ENCODE measurements at regions not wholly inside any gene's neighbourhood (a gene's known extent, or its start where the extent isn't known, plus 50 kb on each side); places are given as distances from the start of the nearest gene placed in this dataset.

GRCh38 chr9:20112205-20112783 is 323.5 kb upstream of the SLC24A2 start:
- H3K27ac ChIP-seq = no peak overlapping the region
- TF ChIP-seq ZFX (IDR thresholded peaks at IDR 0.05) (no peak), CTCF (conservative IDR thresholded peaks at IDR 0.05) (no peak)

- TF ChIP-seq ZFX (IDR thresholded peaks at IDR 0.05) = no peak
- no peak for TF ChIP-seq CTCF (conservative IDR thresholded peaks at IDR 0.05)
- H3K27ac ChIP-seq = no peak overlapping the region
These were observed 322.5 kb upstream of the SLC24A2 start for GRCh38 chr9:20111173-20111843.

GRCh38 chr9:20095430-20096092 is 306.7 kb upstream of the SLC24A2 start:
- TF ChIP-seq CTCF (conservative IDR thresholded peaks at IDR 0.05) (no peak), ZFX (IDR thresholded peaks at IDR 0.05) (no peak)
- H3K27ac ChIP-seq = no peak overlapping the region

- TF ChIP-seq ZFX (IDR thresholded peaks at IDR 0.05) (no peak), CTCF (conservative IDR thresholded peaks at IDR 0.05) (no peak)
- no peak overlapping the region for H3K27ac ChIP-seq
These were observed 303.7 kb upstream of the SLC24A2 start for GRCh38 chr9:20092561-20092960.

- TF ChIP-seq ZFX (IDR thresholded peaks at IDR 0.05) (no peak), CTCF (conservative IDR thresholded peaks at IDR 0.05) (no peak)
- H3K27ac ChIP-seq = no peak overlapping the region
These were observed 298.6 kb upstream of the SLC24A2 start for GRCh38 chr9:20087481-20087880.

GRCh38 chr9:20085842-20086241 is 297.0 kb upstream of the SLC24A2 start:
- H3K27ac ChIP-seq = no peak overlapping the region
- TF ChIP-seq ZFX (IDR thresholded peaks at IDR 0.05) (no peak), CTCF (conservative IDR thresholded peaks at IDR 0.05) (no peak)

GRCh38 chr9:20084125-20084524 is 295.3 kb upstream of the SLC24A2 start:
- TF ChIP-seq CTCF (conservative IDR thresholded peaks at IDR 0.05) (no peak), ZFX (IDR thresholded peaks at IDR 0.05) (no peak)
- no peak overlapping the region for H3K27ac ChIP-seq

Data from C4-2B (cell line).